Keratinocyte (primary cell): ENCODE measurements at regions not wholly inside any gene's neighbourhood (a gene's known extent, or its start where the extent isn't known, plus 50 kb on each side); places are given as distances from the start of the nearest gene placed in this dataset.

Source experiments
- CTCF ChIP-seq, 3 experiments: IDR thresholded peaks in 1 of 3; conservative IDR thresholded peaks in 1 of 3; optimal IDR thresholded peaks in 1 of 3; 2 replicates in 2 of 3; 3 replicates in 1 of 3; pipeline versions ENCODE3 to v1.5.1; 2011; ENCODE audit warnings: low read length in 3 of 3, mild to moderate bottlenecking in 3 of 3, moderate library complexity in 2 of 3, control low read depth in 1 of 3, inconsistent platforms in 1 of 3; ENCODE audit not compliant: insufficient read depth in 2 of 3; ENCODE audit errors: extremely low read depth in 1 of 3
- EZH2 ChIP-seq: IDR thresholded peaks from one replicate; pipeline ENCODE4 v1.6.1; 2012; ENCODE audit warnings: inconsistent platforms, mild to moderate bottlenecking, low read length, moderate library complexity

DNA sequence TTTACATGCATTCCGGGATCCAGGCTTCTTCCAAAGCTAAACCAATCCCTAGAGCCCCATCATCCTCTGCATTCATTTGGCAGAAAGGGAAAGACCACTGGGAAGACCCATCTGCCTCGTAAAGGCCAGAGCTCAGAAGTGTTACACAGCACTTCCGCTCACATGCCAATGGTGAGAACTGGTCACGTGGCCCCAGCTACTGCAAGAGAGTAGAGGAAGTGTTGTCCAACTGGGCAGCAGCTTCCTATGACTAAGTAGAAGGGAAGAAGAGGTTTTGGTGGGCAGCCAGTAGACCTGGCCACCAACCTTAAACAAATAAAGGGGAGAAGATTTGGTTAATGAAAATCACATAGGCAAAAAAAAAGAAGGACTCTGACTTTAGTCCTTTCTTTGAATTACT lies 74.4 kb upstream of the PPP2R3A start:
- no peak for TF ChIP-seq CTCF (optimal IDR thresholded peaks at IDR 0.05 in 1 of 3, IDR thresholded peaks at IDR 0.05 in 1 of 3, conservative IDR thresholded peaks at IDR 0.05 in 1 of 3; ENCODE audit: extremely low read depth in 1 of 3, insufficient read depth in 2 of 3, low read length in 3 of 3)
- TF ChIP-seq EZH2, result no peak
